ENCODE measurements at regions not wholly inside any gene's neighbourhood (a gene's known extent, or its start where the extent isn't known, plus 50 kb on each side); places are given as distances from the start of the nearest gene placed in this dataset.

- TF ChIP-seq CTCF (conservative IDR thresholded peaks at IDR 0.05; ENCODE audit: low read length) (no peak), EZH2phosphoT487 (IDR thresholded peaks at IDR 0.05; ENCODE audit: borderline replicate concordance, low read depth, low read length) (no peak)
Measured at GRCh38 chr10:33067481-33067880, 109.5 kb upstream of the ITGB1 start.

Data from OCI-LY7 (cell line).